Fibroblast of lung (primary cell): ENCODE measurements at regions not wholly inside any gene's neighbourhood (a gene's known extent, or its start where the extent isn't known, plus 50 kb on each side); places are given as distances from the start of the nearest gene placed in this dataset.

Experiments used
- DNase-seq, 2 donors: peaks; one replicate each; pipeline versions ENCODE4 v3.0.0 to v3.0.0-alpha.2; 2010; ENCODE audit warnings: low read depth in 2 of 2
- H2AFZ ChIP-seq: 2 replicates; pipeline ENCODE4 v1.5.1; 2012; ENCODE audit warnings: low read length, control low read depth, inconsistent platforms
- H3K27ac ChIP-seq: 2 replicates; pipeline ENCODE4 v1.5.1; 2011; ENCODE audit warnings: low read length, control low read depth; ENCODE audit not compliant: insufficient read depth
- H3K27me3 ChIP-seq: 2 replicates; pipeline ENCODE4 v1.5.1; 2011; ENCODE audit warnings: mild to moderate bottlenecking, low read length; ENCODE audit not compliant: control insufficient read depth, insufficient read depth
- H3K36me3 ChIP-seq: 2 replicates; pipeline ENCODE4 v1.5.1; 2011; ENCODE audit warnings: low read length; ENCODE audit not compliant: control insufficient read depth, insufficient read depth
- H3K4me1 ChIP-seq: 2 replicates; pipeline ENCODE4 v1.5.1; 2011; ENCODE audit warnings: low read length; ENCODE audit not compliant: control insufficient read depth, insufficient read depth; ENCODE audit errors: extremely low read depth
- H3K4me2 ChIP-seq: 2 replicates; pipeline ENCODE4 v1.5.1; 2011; ENCODE audit warnings: low read length, control low read depth; ENCODE audit not compliant: insufficient read depth; ENCODE audit errors: extremely low read depth
- H3K4me3 ChIP-seq, 4 experiments: fragments of 200-600 bp in 1 of 4; sonication (generic) in 1 of 4; replicated peaks in 1 of 4; 2 replicates each; pipeline ENCODE4 v1.5.1; 2011 to 2016; ENCODE audit warnings: low read length in 4 of 4, low read depth in 3 of 4, mild to moderate bottlenecking in 3 of 4, control low read depth in 2 of 4, inconsistent platforms in 1 of 4, mixed read lengths in 1 of 4; ENCODE audit not compliant: insufficient read depth in 1 of 4; ENCODE audit errors: control extremely low read depth in 1 of 4
- H3K79me2 ChIP-seq: 2 replicates; pipeline ENCODE4 v1.5.1; 2012; ENCODE audit warnings: mild to moderate bottlenecking, low read length, inconsistent platforms; ENCODE audit not compliant: control insufficient read depth, insufficient read depth
- H3K9ac ChIP-seq: 2 replicates; pipeline ENCODE4 v1.5.1; 2011; ENCODE audit warnings: mild to moderate bottlenecking, low read length, control low read depth; ENCODE audit not compliant: insufficient read depth
- H3K9me3 ChIP-seq: 2 replicates; pipeline ENCODE4 v1.5.1; 2012; ENCODE audit warnings: low read depth, low read length; ENCODE audit not compliant: control insufficient read depth, insufficient read depth
- H4K20me1 ChIP-seq: 2 replicates; pipeline ENCODE4 v1.5.1; 2011; ENCODE audit warnings: low read length; ENCODE audit not compliant: control insufficient read depth, insufficient read depth; ENCODE audit errors: extremely low read depth
- CTCF ChIP-seq, 2 donors: IDR thresholded peaks in 1 of 2; conservative IDR thresholded peaks in 1 of 2; 1 replicate in 1 of 2; 2 replicates in 1 of 2; pipeline ENCODE4 v1.5.1; 2011 to 2012; ENCODE audit warnings: low read length in 2 of 2, control low read depth in 1 of 2, inconsistent platforms in 1 of 2, low read depth in 1 of 2, mild to moderate bottlenecking in 1 of 2
- EZH2 ChIP-seq: IDR thresholded peaks from 2 replicates; pipeline ENCODE4 v1.5.1; 2012; ENCODE audit warnings: low read length, control low read depth, mild to moderate bottlenecking; ENCODE audit errors: missing control alignments

DNA sequence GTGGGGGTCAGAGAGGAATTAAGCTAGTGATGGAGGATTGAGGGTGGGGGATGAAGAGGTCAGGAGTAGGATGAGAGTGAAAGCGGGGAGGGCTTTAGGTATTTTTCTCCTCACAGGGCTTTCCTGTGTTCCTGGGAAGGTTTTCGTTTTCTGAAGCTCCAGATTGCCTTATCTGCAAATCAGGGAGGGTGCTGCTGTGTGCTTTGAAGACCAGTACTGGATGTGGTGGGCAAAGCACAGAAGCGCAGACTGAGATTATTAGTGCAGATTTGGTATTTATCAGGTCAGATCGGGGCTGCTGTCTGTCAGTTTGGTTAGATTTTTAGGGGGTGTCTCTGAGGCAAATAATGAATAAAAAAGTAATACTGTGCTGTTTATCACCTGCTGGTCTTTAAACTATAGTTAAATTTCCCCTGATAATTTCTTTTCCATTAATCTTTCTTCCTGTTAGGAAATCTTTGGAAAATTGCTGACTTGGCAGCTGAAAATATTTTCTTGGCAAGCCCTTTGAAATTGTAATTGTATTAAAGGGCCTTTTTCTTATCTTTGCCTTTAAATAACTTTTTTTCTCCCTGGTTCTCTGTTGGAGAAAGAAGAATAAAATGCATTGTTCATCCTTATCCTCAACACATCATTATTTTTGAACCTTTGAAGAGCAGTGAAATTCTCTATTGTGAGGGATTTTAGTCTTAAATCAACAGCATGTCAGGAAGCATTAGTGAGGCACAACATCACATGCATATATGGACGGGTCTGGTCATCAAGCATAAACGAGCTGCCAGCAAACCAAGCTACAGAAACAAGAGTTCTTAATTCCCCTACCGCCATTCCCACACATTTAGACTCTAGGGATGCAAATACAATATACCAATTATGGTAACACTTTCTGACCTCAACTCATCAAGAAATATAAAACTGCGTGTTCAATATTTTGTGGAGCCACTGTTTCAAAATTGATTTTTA lies 139.6 kb downstream of the S1PR1 start:
- no peak for TF ChIP-seq EZH2
- no peak for TF ChIP-seq CTCF (conservative IDR thresholded peaks at IDR 0.05 in 1 of 2, IDR thresholded peaks at IDR 0.05 in 1 of 2; ENCODE audit: low read depth in 1 of 2, low read length in 2 of 2)
- no peak for DNase-seq
- Histone ChIP-seq H3K4me1 (no peaks in the 10 kb centered on the region), H2AFZ (no peak overlapping the region), H4K20me1 (no peaks in the 10 kb centered on the region), H3K4me3 (no peak overlapping the region), H3K9ac (no peak overlapping the region), H3K9me3 (no peaks in the 10 kb centered on the region), H3K4me2 (no peak overlapping the region), H3K27me3 (no peaks in the 10 kb centered on the region), H3K36me3 (no peaks in the 10 kb centered on the region), H3K27ac (no peak overlapping the region), H3K79me2 (no peaks in the 10 kb centered on the region)

DNA sequence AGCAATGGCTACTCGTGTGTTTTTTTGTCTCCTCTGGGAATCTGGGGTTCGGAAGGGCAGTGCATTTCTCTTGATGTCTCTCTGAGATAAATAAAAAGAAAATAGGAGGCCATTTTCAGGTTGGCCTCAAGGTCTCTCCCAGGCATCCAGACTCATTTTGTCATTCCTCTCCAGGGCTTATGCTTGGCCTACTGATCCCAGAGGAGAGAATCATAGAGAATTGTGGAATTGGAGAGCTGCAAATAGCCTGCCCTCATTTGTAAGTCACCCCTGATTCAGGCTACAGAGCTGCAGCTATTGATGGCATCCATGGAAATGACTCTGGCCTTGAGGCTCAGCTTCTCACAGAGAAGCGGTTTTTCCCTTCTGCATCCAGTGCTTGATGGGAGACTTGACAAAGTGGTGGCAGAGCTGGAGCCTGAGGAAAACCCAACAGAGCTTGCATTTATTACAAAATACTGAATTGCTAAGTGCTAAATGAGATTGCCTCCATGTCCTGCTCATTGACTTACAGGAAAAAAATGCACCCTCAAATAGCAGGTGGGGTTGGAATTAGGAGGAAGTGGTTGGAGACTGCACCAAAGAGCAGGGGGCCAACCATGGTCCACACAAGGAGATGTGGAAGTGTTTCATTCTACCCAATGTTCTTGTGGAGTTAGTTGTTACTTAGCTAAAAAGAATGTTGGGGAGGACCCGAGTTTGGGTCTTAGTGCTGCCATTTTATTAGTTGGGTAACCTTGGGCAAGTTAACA lies 140.4 kb downstream of the S1PR1 start:
- no peaks in the 10 kb centered on the region for H4K20me1 ChIP-seq
- H3K27ac ChIP-seq: no peak overlapping the region
- no peak overlapping the region for H3K4me2 ChIP-seq
- H3K27me3 ChIP-seq: no peaks in the 10 kb centered on the region
- H3K9ac ChIP-seq: no peak overlapping the region
- no peaks in the 10 kb centered on the region for H3K4me1 ChIP-seq
- H3K4me3 ChIP-seq: no peak overlapping the region
- no peaks in the 10 kb centered on the region for H3K79me2 ChIP-seq
- no peak for DNase-seq
- TF ChIP-seq CTCF (conservative IDR thresholded peaks at IDR 0.05 in 1 of 2, IDR thresholded peaks at IDR 0.05 in 1 of 2; ENCODE audit: low read depth in 1 of 2, low read length in 2 of 2) (no peak), EZH2 (no peak)
- no peaks in the 10 kb centered on the region for H3K36me3 ChIP-seq
- H2AFZ ChIP-seq: no peak overlapping the region
- H3K9me3 ChIP-seq: no peaks in the 10 kb centered on the region

DNA sequence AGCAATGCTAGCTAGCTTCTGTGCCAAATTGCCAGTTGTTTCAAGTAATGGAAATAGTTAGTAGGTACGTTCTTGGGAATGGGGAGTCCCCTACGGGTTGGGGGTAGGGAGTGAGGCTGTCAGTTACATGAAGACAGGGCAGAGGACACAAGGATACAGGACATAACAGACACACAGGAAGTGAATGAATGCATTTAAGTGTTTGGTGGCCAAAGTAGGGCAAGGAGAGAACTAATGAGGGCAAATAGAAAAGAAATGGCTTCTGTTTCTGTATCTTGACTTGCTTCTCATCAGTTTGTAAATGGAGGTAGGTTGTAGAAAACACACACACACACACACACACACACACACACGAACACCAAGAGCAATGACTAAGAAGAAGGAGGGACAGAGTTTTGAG lies 142.2 kb downstream of the S1PR1 start:
- Histone ChIP-seq H3K4me1 (no peaks in the 10 kb centered on the region), H3K9me3 (no peaks in the 10 kb centered on the region), H2AFZ (no peak overlapping the region), H3K36me3 (no peaks in the 10 kb centered on the region), H4K20me1 (no peaks in the 10 kb centered on the region), H3K4me3 (no peak overlapping the region), H3K9ac (no peak overlapping the region), H3K79me2 (no peaks in the 10 kb centered on the region), H3K27me3 (no peaks in the 10 kb centered on the region), H3K4me2 (no peak overlapping the region), H3K27ac (no peak overlapping the region)
- TF ChIP-seq EZH2: no peak
- no peak for TF ChIP-seq CTCF (conservative IDR thresholded peaks at IDR 0.05 in 1 of 2, IDR thresholded peaks at IDR 0.05 in 1 of 2; ENCODE audit: low read depth in 1 of 2, low read length in 2 of 2)
- no peak for DNase-seq
